ENCODE measurements at regions not wholly inside any gene's neighbourhood (a gene's known extent, or its start where the extent isn't known, plus 50 kb on each side); places are given as distances from the start of the nearest gene placed in this dataset.

DNA sequence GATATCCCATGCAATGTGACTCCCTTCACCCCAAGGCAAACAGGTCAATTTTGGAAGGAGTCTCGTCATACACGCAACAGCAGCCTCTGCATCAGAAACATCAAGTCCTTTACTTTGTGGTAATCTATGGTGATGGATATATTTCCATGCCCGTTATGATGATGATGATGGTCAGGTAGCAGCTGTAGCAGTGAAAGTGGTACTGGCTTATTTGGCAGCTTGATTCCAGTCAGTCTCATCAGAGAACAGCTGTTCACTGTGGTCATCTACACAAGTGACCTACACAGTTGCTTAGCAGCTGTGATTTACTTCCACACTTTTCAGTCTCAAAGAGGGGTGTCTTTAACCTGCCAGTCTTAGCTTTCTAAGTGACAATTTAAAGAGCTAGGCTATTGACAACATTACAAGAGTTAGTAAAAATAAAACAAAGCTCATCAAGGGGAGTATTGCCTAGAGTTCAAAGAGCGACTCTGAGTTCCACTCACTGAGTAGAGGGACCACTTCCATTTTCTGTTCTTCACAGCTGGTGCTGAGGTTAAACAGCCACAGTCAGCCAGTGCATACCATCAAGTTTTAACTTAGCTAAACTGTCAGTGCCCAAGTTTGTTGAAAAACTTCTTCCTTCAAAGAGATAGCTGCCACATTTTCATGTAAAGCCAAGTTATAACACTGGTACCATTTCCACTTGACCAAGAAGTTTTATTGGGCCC lies 587.4 kb upstream of the KCNMB2 start:
- TF ChIP-seq POLR2A (IDR thresholded peaks at IDR 0.05), result no peak
- TF ChIP-seq, protein P1, sequence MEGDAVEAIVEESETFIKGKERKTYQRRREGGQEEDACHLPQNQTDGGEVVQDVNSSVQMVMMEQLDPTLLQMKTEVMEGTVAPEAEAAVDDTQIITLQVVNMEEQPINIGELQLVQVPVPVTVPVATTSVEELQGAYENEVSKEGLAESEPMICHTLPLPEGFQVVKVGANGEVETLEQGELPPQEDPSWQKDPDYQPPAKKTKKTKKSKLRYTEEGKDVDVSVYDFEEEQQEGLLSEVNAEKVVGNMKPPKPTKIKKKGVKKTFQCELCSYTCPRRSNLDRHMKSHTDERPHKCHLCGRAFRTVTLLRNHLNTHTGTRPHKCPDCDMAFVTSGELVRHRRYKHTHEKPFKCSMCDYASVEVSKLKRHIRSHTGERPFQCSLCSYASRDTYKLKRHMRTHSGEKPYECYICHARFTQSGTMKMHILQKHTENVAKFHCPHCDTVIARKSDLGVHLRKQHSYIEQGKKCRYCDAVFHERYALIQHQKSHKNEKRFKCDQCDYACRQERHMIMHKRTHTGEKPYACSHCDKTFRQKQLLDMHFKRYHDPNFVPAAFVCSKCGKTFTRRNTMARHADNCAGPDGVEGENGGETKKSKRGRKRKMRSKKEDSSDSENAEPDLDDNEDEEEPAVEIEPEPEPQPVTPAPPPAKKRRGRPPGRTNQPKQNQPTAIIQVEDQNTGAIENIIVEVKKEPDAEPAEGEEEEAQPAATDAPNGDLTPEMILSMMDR (IDR thresholded peaks at IDR 0.05), result no peak
- H3K9me3 ChIP-seq, result no peaks in the 10 kb centered on the region
- H3K36me3 ChIP-seq, result no peaks in the 10 kb centered on the region
- peaks cover 0 to 23% (median 0%) of the 10 kb centered on the region in 12 donors for H3K4me1 ChIP-seq
- DNase-seq (no peak), ATAC-seq (no peak)
- H3K27ac ChIP-seq, result no peak overlapping the region
- no peaks in the 10 kb centered on the region for H3K27me3 ChIP-seq
- intact Hi-C loops (cut with DNase I), result no loop called here
- H3K4me3 ChIP-seq, result no peak overlapping the region
- WGBS, 4 donors, result 96 to 99% (median 96%) methylated on average over 4 of the region's 4 CpGs

DNA sequence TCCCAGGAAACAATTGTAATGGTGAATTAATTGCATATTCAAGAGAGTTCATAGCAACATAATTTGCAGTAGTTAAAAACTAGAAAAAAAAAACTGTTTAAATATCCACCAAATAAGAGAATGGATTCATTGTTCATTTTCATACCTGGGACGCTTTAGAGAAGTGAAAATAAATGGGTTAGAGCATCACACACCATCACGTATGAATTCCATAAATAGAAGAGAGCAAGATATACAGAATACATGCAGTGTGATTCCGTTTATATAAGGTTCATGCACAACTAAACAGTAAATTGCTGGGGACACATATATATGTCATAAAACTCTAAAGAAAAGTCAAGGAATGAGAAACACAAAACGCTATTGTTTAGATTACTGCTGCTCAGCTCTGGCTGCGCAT lies 577.0 kb upstream of the KCNMB2 start:
- ATAC-seq (no peak), DNase-seq (no peak)
- intact Hi-C loops (cut with DNase I), result no loop called here
- no peak overlapping the region for H3K27ac ChIP-seq
- WGBS, 4 donors, result 83 to 94% (median 92%) methylated on average over 5 of the region's 5 CpGs
- TF ChIP-seq, protein P1 (IDR thresholded peaks at IDR 0.05), result no peak
- no peak for TF ChIP-seq POLR2A (IDR thresholded peaks at IDR 0.05)
- H3K9me3 ChIP-seq, result no peaks in the 10 kb centered on the region
- no peaks in the 10 kb centered on the region for H3K36me3 ChIP-seq
- no peaks in the 10 kb centered on the region for H3K4me1 ChIP-seq
- H3K4me3 ChIP-seq, result no peak overlapping the region
- no peaks in the 10 kb centered on the region for H3K27me3 ChIP-seq

DNA sequence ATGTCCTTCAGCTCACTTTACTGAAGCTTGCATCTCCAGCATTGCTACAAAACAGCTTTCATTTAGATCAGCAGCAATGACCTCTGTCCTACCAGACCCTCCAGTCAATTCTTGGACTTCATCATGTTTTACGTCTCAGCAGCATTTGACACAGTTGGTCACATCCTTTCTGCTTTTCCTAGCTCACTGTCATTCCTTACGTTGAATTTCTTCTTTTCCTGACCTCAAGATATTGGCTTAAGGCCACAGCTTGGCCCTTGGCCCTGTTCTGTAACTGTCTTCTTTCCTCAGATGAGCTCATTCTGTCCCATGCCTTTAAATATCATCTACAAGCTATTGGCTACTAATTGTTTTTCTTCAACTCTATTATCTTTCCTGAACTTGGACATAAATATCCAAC lies 576.2 kb upstream of the KCNMB2 start:
- Histone ChIP-seq H3K9me3 (no peaks in the 10 kb centered on the region), H3K4me1 (no peaks in the 10 kb centered on the region), H3K27ac (no peak overlapping the region), H3K27me3 (no peaks in the 10 kb centered on the region), H3K36me3 (no peaks in the 10 kb centered on the region), H3K4me3 (no peak overlapping the region)
- DNase-seq (peak in 3 of 5 donors; percentile 12 to 35 (median 25)), ATAC-seq (peak in 2 of 4 donors; percentile 34 to 55)
- TF ChIP-seq, protein P1 (IDR thresholded peaks at IDR 0.05), result no peak
- no peak for TF ChIP-seq POLR2A (IDR thresholded peaks at IDR 0.05)
- 35 to 58% (median 40%) methylated on average over 2 of the region's 2 CpGs for WGBS, 4 donors
- intact Hi-C loops (cut with DNase I), result no loop called here

DNA sequence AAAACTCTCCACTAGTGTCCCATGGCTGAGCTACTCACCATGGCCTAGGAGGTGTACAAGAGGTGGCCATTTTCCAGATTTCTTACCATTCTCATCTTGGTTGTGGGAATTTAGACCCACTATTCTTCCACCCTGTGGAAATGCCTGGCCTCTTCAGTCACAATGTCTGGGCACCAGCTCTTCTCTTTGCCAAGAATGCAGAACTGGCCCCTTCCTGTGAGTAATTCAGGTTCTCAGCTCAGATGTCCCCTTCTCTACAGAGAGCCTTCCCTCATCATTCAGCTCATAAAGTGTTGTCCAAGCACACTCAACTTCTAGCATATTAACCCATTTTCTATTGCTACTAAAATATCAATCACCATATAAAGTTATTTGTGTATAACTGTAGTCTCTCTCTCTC lies 575.5 kb upstream of the KCNMB2 start:
- intact Hi-C loops (cut with DNase I), result no loop called here
- H3K9me3 ChIP-seq, result no peaks in the 10 kb centered on the region
- no peak for DNase-seq
- H3K4me3 ChIP-seq, result no peak overlapping the region
- TF ChIP-seq, protein P1 (IDR thresholded peaks at IDR 0.05), result no peak
- TF ChIP-seq POLR2A (IDR thresholded peaks at IDR 0.05), result no peak
- no peak overlapping the region for H3K27ac ChIP-seq
- ATAC-seq, result no peak
- no peaks in the 10 kb centered on the region for H3K27me3 ChIP-seq
- H3K4me1 ChIP-seq, result no peaks in the 10 kb centered on the region
- H3K36me3 ChIP-seq, result no peaks in the 10 kb centered on the region

Measured in heart left ventricle (tissue), 16 donors.